ENCODE measurements at regions not wholly inside any gene's neighbourhood (a gene's known extent, or its start where the extent isn't known, plus 50 kb on each side); places are given as distances from the start of the nearest gene placed in this dataset.

DNA sequence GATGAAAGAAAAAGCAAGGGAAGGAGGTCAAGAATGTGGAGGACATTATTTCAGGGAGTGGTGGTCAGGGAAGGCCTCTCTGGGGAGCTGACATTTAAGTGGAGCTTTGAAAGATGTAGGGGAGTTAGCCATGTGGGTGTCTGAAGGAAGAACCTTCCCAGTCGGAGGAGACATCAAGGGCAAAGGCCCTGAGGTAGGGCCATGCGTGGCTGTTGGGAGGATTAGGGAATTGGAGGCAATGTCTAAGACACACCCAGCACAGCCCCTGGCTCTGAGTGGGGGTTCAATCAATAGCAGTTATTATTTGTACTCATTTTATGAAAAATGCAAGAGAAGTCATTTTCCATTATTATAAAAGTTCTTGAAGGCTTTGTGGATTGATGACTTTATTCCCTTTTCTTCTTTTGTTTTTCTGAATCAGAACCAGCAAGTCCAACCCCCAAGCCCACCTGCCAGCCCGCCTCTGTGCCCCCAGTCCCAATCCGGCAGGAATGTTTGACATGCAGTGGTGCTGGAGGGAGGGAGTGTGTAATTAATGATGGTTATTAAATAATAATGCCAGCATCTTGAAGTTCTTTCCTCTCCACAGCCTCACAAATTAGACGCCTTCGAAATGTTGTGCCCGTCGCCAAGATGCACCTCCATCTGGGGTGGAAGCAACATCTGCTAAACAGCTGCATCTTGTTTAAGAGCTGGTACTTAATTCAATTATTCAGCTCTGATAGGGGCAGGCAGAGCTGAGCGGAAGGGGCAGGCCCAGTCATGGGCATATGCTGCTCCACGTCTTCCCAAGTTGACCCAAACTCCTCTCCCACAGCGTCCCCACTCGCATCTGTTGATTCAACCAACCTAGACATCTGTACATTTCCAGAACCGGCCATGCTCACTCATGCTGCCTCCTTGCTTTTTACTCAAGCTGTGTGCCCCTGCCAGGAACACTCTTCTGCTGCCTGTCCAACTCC lies 81.3 kb upstream of the SIRPA start:
- no peak for DNase-seq (ENCODE audit: low read depth, low spot score)
- no peak overlapping the region for H3K4me3 Mint-ChIP-seq
- H3K4me1 Mint-ChIP-seq = peaks cover 75% of the 10 kb centered on the region
- H3K36me3 Mint-ChIP-seq (ENCODE audit: low read depth) = no peaks in the 10 kb centered on the region
- H3K27me3 Mint-ChIP-seq (ENCODE audit: low read depth) = peaks cover 19% of the 10 kb centered on the region
- H3K9me3 Mint-ChIP-seq = no peaks in the 10 kb centered on the region
- TF ChIP-seq, protein P1, sequence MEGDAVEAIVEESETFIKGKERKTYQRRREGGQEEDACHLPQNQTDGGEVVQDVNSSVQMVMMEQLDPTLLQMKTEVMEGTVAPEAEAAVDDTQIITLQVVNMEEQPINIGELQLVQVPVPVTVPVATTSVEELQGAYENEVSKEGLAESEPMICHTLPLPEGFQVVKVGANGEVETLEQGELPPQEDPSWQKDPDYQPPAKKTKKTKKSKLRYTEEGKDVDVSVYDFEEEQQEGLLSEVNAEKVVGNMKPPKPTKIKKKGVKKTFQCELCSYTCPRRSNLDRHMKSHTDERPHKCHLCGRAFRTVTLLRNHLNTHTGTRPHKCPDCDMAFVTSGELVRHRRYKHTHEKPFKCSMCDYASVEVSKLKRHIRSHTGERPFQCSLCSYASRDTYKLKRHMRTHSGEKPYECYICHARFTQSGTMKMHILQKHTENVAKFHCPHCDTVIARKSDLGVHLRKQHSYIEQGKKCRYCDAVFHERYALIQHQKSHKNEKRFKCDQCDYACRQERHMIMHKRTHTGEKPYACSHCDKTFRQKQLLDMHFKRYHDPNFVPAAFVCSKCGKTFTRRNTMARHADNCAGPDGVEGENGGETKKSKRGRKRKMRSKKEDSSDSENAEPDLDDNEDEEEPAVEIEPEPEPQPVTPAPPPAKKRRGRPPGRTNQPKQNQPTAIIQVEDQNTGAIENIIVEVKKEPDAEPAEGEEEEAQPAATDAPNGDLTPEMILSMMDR (conservative IDR thresholded peaks at IDR 0.05) = no peak
- H3K27ac Mint-ChIP-seq (ENCODE audit: unreplicated experiment) = no peak overlapping the region

GRCh38 chr20:1813101-1813529 lies 82.1 kb upstream of the SIRPA start:
- Mint-ChIP-seq H3K9me3 (no peaks in the 10 kb centered on the region), H3K36me3 (ENCODE audit: low read depth) (no peaks in the 10 kb centered on the region), H3K27me3 (ENCODE audit: low read depth) (peaks cover 10% of the 10 kb centered on the region), H3K4me1 (peaks cover 66% of the 10 kb centered on the region), H3K27ac (ENCODE audit: unreplicated experiment) (no peak overlapping the region), H3K4me3 (no peak overlapping the region)
- DNase-seq (ENCODE audit: low read depth, low spot score) = no peak
- TF ChIP-seq, protein P1 (conservative IDR thresholded peaks at IDR 0.05) = no peak

GRCh38 chr20:1811621-1812498 lies 83.3 kb upstream of the SIRPA start:
- no peak for DNase-seq (ENCODE audit: low read depth, low spot score)
- H3K4me3 Mint-ChIP-seq = peak overlapping the region; percentile 42
- H3K9me3 Mint-ChIP-seq = no peaks in the 10 kb centered on the region
- H3K36me3 Mint-ChIP-seq (ENCODE audit: low read depth) = no peaks in the 10 kb centered on the region
- H3K27ac Mint-ChIP-seq (ENCODE audit: unreplicated experiment) = peak overlapping the region; percentile 58
- H3K4me1 Mint-ChIP-seq = peaks cover 63% of the 10 kb centered on the region
- TF ChIP-seq, protein P1 (conservative IDR thresholded peaks at IDR 0.05) = no peak
- H3K27me3 Mint-ChIP-seq (ENCODE audit: low read depth) = peaks cover 8% of the 10 kb centered on the region

- TF ChIP-seq, protein P1 (conservative IDR thresholded peaks at IDR 0.05) = no peak
- no peak for DNase-seq (ENCODE audit: low read depth, low spot score)
- Mint-ChIP-seq H3K27ac (ENCODE audit: unreplicated experiment) (peak overlapping the region; percentile 58), H3K27me3 (ENCODE audit: low read depth) (peaks cover 2% of the 10 kb centered on the region), H3K9me3 (no peaks in the 10 kb centered on the region), H3K4me1 (peaks cover 55% of the 10 kb centered on the region), H3K4me3 (peak overlapping the region; percentile 42), H3K36me3 (ENCODE audit: low read depth) (no peaks in the 10 kb centered on the region)
Measured at GRCh38 chr20:1810926-1811620, 84.1 kb upstream of the SIRPA start.

- no peak for DNase-seq (ENCODE audit: low read depth, low spot score)
- H3K27me3 Mint-ChIP-seq (ENCODE audit: low read depth) = peaks cover 2% of the 10 kb centered on the region
- no peak overlapping the region for H3K27ac Mint-ChIP-seq (ENCODE audit: unreplicated experiment)
- no peak overlapping the region for H3K4me3 Mint-ChIP-seq
- no peaks in the 10 kb centered on the region for H3K9me3 Mint-ChIP-seq
- H3K36me3 Mint-ChIP-seq (ENCODE audit: low read depth) = no peaks in the 10 kb centered on the region
- TF ChIP-seq, protein P1 (conservative IDR thresholded peaks at IDR 0.05) = no peak
- peaks cover 50% of the 10 kb centered on the region for H3K4me1 Mint-ChIP-seq
Measured at GRCh38 chr20:1810572-1810925, 84.7 kb upstream of the SIRPA start.
